AG08395 (cell line): ENCODE measurements at regions not wholly inside any gene's neighbourhood (a gene's known extent, or its start where the extent isn't known, plus 50 kb on each side); places are given as distances from the start of the nearest gene placed in this dataset.
"Not testable (repeated sequence)": the region's sequence is repeated elsewhere in the genome, so short reads cannot be mapped to it uniquely, and the experiment has no call there.

Experiments
- DNase-seq: peaks from one replicate; pipeline ENCODE4 v3.0.0; 2012; ENCODE audit warnings: mixed read lengths, low spot score

- DNase-seq: no peak
These were observed 61.4 kb upstream of the TNFAIP3 start for GRCh38 chr6:137805622-137806021.

- DNase-seq: no peak
These were observed 60.0 kb upstream of the TNFAIP3 start for GRCh38 chr6:137806914-137807682.

GRCh38 chr6:137808191-137808590 lies 58.9 kb upstream of the TNFAIP3 start:
- DNase-seq: peak; percentile 66

GRCh38 chr6:137808836-137809315 lies 58.2 kb upstream of the TNFAIP3 start:
- no peak for DNase-seq

GRCh38 chr6:137809895-137810553 lies 57.0 kb upstream of the TNFAIP3 start:
- DNase-seq: not testable (repeated sequence)

- no peak for DNase-seq
These were observed 56.4 kb upstream of the TNFAIP3 start for GRCh38 chr6:137810554-137811120.

- peak; percentile 77 for DNase-seq
These were observed 55.7 kb upstream of the TNFAIP3 start for GRCh38 chr6:137811121-137811915.

- no peak for DNase-seq
These were observed 55.0 kb upstream of the TNFAIP3 start for GRCh38 chr6:137811916-137812553.

- no peak for DNase-seq
These were observed 53.6 kb upstream of the TNFAIP3 start for GRCh38 chr6:137813308-137813970.

GRCh38 chr6:137814030-137814429 lies 53.0 kb upstream of the TNFAIP3 start:
- DNase-seq: not testable (repeated sequence)

- no peak for DNase-seq
These were observed 51.4 kb upstream of the TNFAIP3 start for GRCh38 chr6:137815692-137816091.

- DNase-seq: no peak
These were observed 50.9 kb upstream of the TNFAIP3 start for GRCh38 chr6:137816133-137816579.

- DNase-seq: no peak
These were observed 50.1 kb upstream of the TNFAIP3 start for GRCh38 chr6:137816688-137817618.
